OCI-LY7 (cell line): ENCODE measurements at regions not wholly inside any gene's neighbourhood (a gene's known extent, or its start where the extent isn't known, plus 50 kb on each side); places are given as distances from the start of the nearest gene placed in this dataset.

Source experiments
- EZH2phosphoT487 ChIP-seq: fragments of 200-600 bp; sonication (generic); IDR thresholded peaks from 2 replicates; pipeline ENCODE4 v1.6.1; 2018; ENCODE audit warnings: low read depth, borderline replicate concordance, mild to moderate bottlenecking, mixed run types, antibody characterized with exemption, low read length, moderate library complexity, mixed read lengths
- TF ChIP-seq, protein P1 (sequence below): fragments of 200-600 bp; sonication (generic); conservative IDR thresholded peaks from 2 replicates; pipeline ENCODE4 v1.5.1; 2014; ENCODE audit warnings: mild to moderate bottlenecking, antibody characterized with exemption, low read length, moderate library complexity, mixed read lengths

DNA sequence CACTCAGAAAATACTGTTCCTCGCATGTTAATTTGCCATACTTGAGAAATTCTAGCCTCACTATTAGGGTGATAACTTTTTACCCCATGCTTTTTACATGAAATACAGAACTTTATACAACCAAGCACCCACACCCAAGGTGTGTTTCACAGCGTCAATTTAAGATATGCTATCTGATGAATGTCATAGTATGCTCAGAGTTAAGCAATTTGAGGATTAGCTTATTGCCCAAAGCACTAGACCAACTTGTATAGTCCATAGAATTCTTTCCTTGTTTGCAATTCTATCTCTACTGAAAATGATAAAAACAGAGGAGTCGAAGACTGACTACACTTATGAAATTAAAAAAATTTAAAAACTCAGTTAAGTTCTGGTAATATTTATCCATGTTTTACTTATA is 82.1 kb upstream of the CARMIL1 start:
- TF ChIP-seq, protein P1, sequence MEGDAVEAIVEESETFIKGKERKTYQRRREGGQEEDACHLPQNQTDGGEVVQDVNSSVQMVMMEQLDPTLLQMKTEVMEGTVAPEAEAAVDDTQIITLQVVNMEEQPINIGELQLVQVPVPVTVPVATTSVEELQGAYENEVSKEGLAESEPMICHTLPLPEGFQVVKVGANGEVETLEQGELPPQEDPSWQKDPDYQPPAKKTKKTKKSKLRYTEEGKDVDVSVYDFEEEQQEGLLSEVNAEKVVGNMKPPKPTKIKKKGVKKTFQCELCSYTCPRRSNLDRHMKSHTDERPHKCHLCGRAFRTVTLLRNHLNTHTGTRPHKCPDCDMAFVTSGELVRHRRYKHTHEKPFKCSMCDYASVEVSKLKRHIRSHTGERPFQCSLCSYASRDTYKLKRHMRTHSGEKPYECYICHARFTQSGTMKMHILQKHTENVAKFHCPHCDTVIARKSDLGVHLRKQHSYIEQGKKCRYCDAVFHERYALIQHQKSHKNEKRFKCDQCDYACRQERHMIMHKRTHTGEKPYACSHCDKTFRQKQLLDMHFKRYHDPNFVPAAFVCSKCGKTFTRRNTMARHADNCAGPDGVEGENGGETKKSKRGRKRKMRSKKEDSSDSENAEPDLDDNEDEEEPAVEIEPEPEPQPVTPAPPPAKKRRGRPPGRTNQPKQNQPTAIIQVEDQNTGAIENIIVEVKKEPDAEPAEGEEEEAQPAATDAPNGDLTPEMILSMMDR, result no peak
- no peak for TF ChIP-seq EZH2phosphoT487
